PC-3 (cell line): ENCODE measurements at regions not wholly inside any gene's neighbourhood (a gene's known extent, or its start where the extent isn't known, plus 50 kb on each side); places are given as distances from the start of the nearest gene placed in this dataset.

Experiments
- CTCF ChIP-seq: fragments of 300-600 bp; sonication (generic); conservative IDR thresholded peaks from 2 replicates; pipeline ENCODE4 v1.5.1; 2017; ENCODE audit warnings: antibody characterized with exemption, low read depth, mild to moderate bottlenecking, low read length
- EZH2 ChIP-seq: fragments of 300-600 bp; sonication (generic); IDR thresholded peaks from one replicate; pipeline ENCODE4 v1.6.1; 2017; ENCODE audit warnings: antibody characterized with exemption, mild to moderate bottlenecking, low read length; ENCODE audit not compliant: unreplicated experiment
- EZH2phosphoT487 ChIP-seq: fragments of 300-600 bp; sonication (generic); IDR thresholded peaks from 2 replicates; pipeline ENCODE4 v1.6.1; 2018; ENCODE audit warnings: mild to moderate bottlenecking, antibody characterized with exemption, low read length, borderline replicate concordance

GRCh38 chr3:18069568-18069967 is 327.1 kb upstream of the TBC1D5 start:
- no peak for TF ChIP-seq CTCF
- TF ChIP-seq EZH2phosphoT487 = no peak
- no peak for TF ChIP-seq EZH2
